GM12878 (cell line): ENCODE measurements at regions not wholly inside any gene's neighbourhood (a gene's known extent, or its start where the extent isn't known, plus 50 kb on each side); places are given as distances from the start of the nearest gene placed in this dataset.

ENCODE experiments used
- ATAC-seq: fragments of 200-7000 bp; cut with Tn5 transposase; 3 replicates; pipeline ENCODE4 v1.9.1; 2020; ENCODE audit warnings: mild to moderate bottlenecking, moderate library complexity
- BruUV-seq: library from RNA; stranded (reverse); fragments of 400-500 nt; replicated peaks from 2 replicates; lab custom pipeline; 2021; lab: Mats Ljungman, UMichigan
- CTCF ChIA-PET: fragments of 300-600 bp; sonication (Branson Sonifier 250); formaldehyde crosslinking; extraction: SDS; loops from one replicate; lab custom pipeline; 2021; ENCODE audit warnings: inconsistent platforms; lab: Yijun Ruan, JAX
- POLR2A ChIA-PET: fragments of 350-600 bp; formaldehyde crosslinking; extraction: SDS; loops from one replicate; lab custom pipeline; 2021; ENCODE audit warnings: inconsistent platforms; lab: Charles Lee
- RAD21 ChIA-PET: fragments of 300-600 bp; sonication (Branson Sonifier 250); formaldehyde crosslinking; loops from one replicate; lab custom pipeline; 2023; ENCODE audit warnings: antibody characterized with exemption; ENCODE audit not compliant: unreplicated experiment; lab: Charles Lee
- SMC1A ChIA-PET: fragments of 300-600 bp; sonication (Branson Sonifier 250); formaldehyde crosslinking; loops from one replicate; lab custom pipeline; 2023; ENCODE audit not compliant: unreplicated experiment, uncharacterized antibody; lab: Charles Lee
- DNase-seq: peaks from one replicate; pipeline ENCODE4 v3.0.0-alpha.2; 2011; ENCODE audit warnings: low read depth, low spot score
- FAIRE-seq: peaks from 3 replicates; lab custom pipeline; 2011; peaks lifted over from hg19 to GRCh38; lab: Jason Lieb, UNC
- H2AFZ ChIP-seq: 2 replicates; pipeline ENCODE4 v1.6.0; 2011; ENCODE audit warnings: low read depth, low read length, control low read depth; ENCODE audit not compliant: control insufficient read depth
- H3K27ac ChIP-seq: 2 replicates; pipeline ENCODE4 v1.5.1; 2011; ENCODE audit warnings: control low read depth; ENCODE audit not compliant: control insufficient read depth, insufficient read depth
- H3K27me3 ChIP-seq, 2 experiments: replicated peaks in 1 of 2; 2 replicates each; pipeline versions ENCODE4 v1.6.0 to v1.6.1; 2011; ENCODE audit warnings: low read length in 1 of 2; ENCODE audit not compliant: control insufficient read depth in 2 of 2, insufficient read depth in 2 of 2
- H3K36me3 ChIP-seq, 2 experiments: 2 replicates each; pipeline ENCODE4 v1.5.1; 2011; ENCODE audit warnings: low read length in 1 of 2; ENCODE audit not compliant: control insufficient read depth in 2 of 2, insufficient read depth in 2 of 2
- H3K4me1 ChIP-seq: 2 replicates; pipeline ENCODE4 v1.6.1; 2011; ENCODE audit warnings: mild to moderate bottlenecking, low read length, moderate library complexity, mixed read lengths; ENCODE audit not compliant: control insufficient read depth, insufficient read depth
- H3K4me2 ChIP-seq: 2 replicates; pipeline ENCODE4 v1.6.0; 2011; ENCODE audit warnings: control low read depth; ENCODE audit not compliant: control insufficient read depth, insufficient read depth
- H3K4me3 ChIP-seq: fragments of 200-600 bp; sonication (generic); 2 replicates; pipeline ENCODE4 v1.5.1; 2016
- H3K79me2 ChIP-seq: 2 replicates; pipeline ENCODE4 v1.6.0; 2011; ENCODE audit warnings: low read length; ENCODE audit not compliant: control insufficient read depth, insufficient read depth
- H3K9ac ChIP-seq: 2 replicates; pipeline ENCODE4 v1.8.0; 2011; ENCODE audit warnings: low read length, control low read depth, mixed read lengths; ENCODE audit not compliant: control insufficient read depth, insufficient read depth
- H3K9me3 ChIP-seq: replicated peaks from 3 replicates; pipeline ENCODE4 v1.5.1; 2011; ENCODE audit warnings: mild to moderate bottlenecking, low read length; ENCODE audit not compliant: control insufficient read depth, insufficient read depth
- H4K20me1 ChIP-seq: 2 replicates; pipeline ENCODE4 v1.6.0; 2011; ENCODE audit not compliant: control insufficient read depth, insufficient read depth
- CBX5 ChIP-seq: sonication (generic); IDR thresholded peaks from 2 replicates; pipeline ENCODE4 v1.6.1; 2016; ENCODE audit warnings: low read depth, moderate library complexity, mild to moderate bottlenecking, inconsistent platforms
- CHD4 ChIP-seq: fragments of 200-600 bp; sonication (generic); IDR thresholded peaks from 2 replicates; pipeline ENCODE4 v1.6.1; 2016; ENCODE audit warnings: mild to moderate bottlenecking
- FOXM1 ChIP-seq: IDR thresholded peaks from 2 replicates; pipeline ENCODE4 v1.6.1; 2012; ENCODE audit warnings: low read depth, mild to moderate bottlenecking, inconsistent platforms, low read length, moderate library complexity
- HDAC6 ChIP-seq: fragments of 200-600 bp; sonication (generic); IDR thresholded peaks from one replicate; pipeline ENCODE4 v1.8.0; 2017; ENCODE audit warnings: antibody characterized with exemption; ENCODE audit not compliant: unreplicated experiment
- KDM1A ChIP-seq: fragments of 200-600 bp; sonication (generic); IDR thresholded peaks from 2 replicates; pipeline ENCODE4 v1.6.1; 2016; ENCODE audit warnings: borderline replicate concordance
- NFYB ChIP-seq: IDR thresholded peaks from 2 replicates; pipeline ENCODE4 v1.6.1; 2011; ENCODE audit warnings: low read depth, mild to moderate bottlenecking, low read length, improper control_type of control experiment, moderate library complexity; ENCODE audit not compliant: insufficient read depth
- POLR2AphosphoS5 ChIP-seq: IDR thresholded peaks from 2 replicates; pipeline ENCODE4 v1.6.1; 2011; ENCODE audit warnings: mild to moderate bottlenecking, low read length, inconsistent platforms
- RAD21 ChIP-seq: IDR thresholded peaks from 2 replicates; pipeline ENCODE4 v1.6.1; 2011; ENCODE audit warnings: mild to moderate bottlenecking, low read depth, low read length, moderate library complexity; ENCODE audit not compliant: insufficient read depth
- RCOR1 ChIP-seq: conservative IDR thresholded peaks from 2 replicates; pipeline ENCODE4 v1.6.1; 2012; ENCODE audit warnings: low read depth, low read length, improper control_type of control experiment
- SMAD5 ChIP-seq: IDR thresholded peaks from 2 replicates; pipeline ENCODE4 v1.6.1; 2016; ENCODE audit warnings: antibody characterized with exemption, low read depth
- YBX1 ChIP-seq: fragments of 450-650 bp; IDR thresholded peaks from 2 replicates; pipeline ENCODE4 v1.6.1; 2016; ENCODE audit warnings: antibody characterized with exemption
- ZNF217 ChIP-seq: fragments of 450-650 bp; IDR thresholded peaks from 2 replicates; pipeline ENCODE4 v1.6.1; 2017; ENCODE audit warnings: antibody characterized with exemption, mild to moderate bottlenecking
- WGBS: methylation state at CpG from one replicate; pipeline ENCODE4 v1.1.6; 2016; ENCODE audit warnings: low lambda C conversion rate; ENCODE audit not compliant: insufficient replicate concordance, insufficient coverage; ENCODE audit errors: missing lambda C conversion rate; 5-methylcytosine and 5-hydroxymethylcytosine counted together
- in situ Hi-C: fragments of 300-500 bp; cut with MboI; formaldehyde crosslinking; loops from 9 replicates; pipeline ENCODE4 v1.14.3; 2018; ENCODE audit warnings: mixed read lengths
- intact Hi-C: fragments of 100-400 bp; cut with micrococcal nuclease; formaldehyde crosslinking; loops from one replicate; pipeline ENCODE4 v1.14.2; 2022; ENCODE audit not compliant: unreplicated experiment
- TF ChIP-seq, protein P1 (sequence below): fragments of 450-650 bp; IDR thresholded peaks from 2 replicates; pipeline ENCODE4 v1.6.1; 2018; ENCODE audit warnings: borderline replicate concordance, mild to moderate bottlenecking; ENCODE audit not compliant: partially characterized antibody
- TF ChIP-seq, protein P2 (sequence below): IDR thresholded peaks from 2 replicates; pipeline ENCODE4 v1.6.1; 2011; ENCODE audit warnings: mild to moderate bottlenecking, low read depth, low read length, moderate library complexity; ENCODE audit not compliant: insufficient replicate concordance
- TF ChIP-seq, protein P3 (sequence below): IDR thresholded peaks from 2 replicates; pipeline ENCODE4 v1.6.1; 2012; ENCODE audit warnings: low read depth, low read length, improper control_type of control experiment

DNA sequence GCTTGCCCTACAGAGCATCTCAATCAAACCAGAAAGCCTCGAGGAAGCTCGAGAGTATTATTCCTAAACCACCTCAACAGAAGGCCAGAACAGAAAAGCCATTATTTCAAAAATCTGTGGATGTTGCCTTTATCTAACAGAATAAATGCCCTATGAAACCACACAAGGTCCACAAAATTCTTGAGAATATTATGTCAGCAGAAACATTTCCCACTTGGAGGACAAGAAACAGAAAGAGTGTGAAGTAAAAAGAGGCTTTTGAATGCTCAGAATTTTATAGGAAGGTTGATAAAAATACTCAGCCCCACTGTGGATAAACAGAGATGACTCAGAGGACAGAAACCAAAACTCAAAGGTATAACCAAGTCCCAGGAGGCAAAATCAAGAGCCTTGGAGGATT is 146.4 kb upstream of the LRRC7 start:
- no peaks in the 10 kb centered on the region for H3K9me3 ChIP-seq
- POLR2A ChIA-PET = no interaction called here
- WGBS = 0% methylated on average over 2 of the region's 2 CpGs
- BruUV-seq = no TSS peak
- ATAC-seq (no peak), DNase-seq (no peak), FAIRE-seq (no peak)
- SMC1A ChIA-PET = no interaction called here
- RAD21 ChIA-PET = no interaction called here
- H3K9ac ChIP-seq = no peak overlapping the region
- H4K20me1 ChIP-seq = no peaks in the 10 kb centered on the region
- no peak overlapping the region for H3K4me2 ChIP-seq
- TF ChIP-seq, protein P1, sequence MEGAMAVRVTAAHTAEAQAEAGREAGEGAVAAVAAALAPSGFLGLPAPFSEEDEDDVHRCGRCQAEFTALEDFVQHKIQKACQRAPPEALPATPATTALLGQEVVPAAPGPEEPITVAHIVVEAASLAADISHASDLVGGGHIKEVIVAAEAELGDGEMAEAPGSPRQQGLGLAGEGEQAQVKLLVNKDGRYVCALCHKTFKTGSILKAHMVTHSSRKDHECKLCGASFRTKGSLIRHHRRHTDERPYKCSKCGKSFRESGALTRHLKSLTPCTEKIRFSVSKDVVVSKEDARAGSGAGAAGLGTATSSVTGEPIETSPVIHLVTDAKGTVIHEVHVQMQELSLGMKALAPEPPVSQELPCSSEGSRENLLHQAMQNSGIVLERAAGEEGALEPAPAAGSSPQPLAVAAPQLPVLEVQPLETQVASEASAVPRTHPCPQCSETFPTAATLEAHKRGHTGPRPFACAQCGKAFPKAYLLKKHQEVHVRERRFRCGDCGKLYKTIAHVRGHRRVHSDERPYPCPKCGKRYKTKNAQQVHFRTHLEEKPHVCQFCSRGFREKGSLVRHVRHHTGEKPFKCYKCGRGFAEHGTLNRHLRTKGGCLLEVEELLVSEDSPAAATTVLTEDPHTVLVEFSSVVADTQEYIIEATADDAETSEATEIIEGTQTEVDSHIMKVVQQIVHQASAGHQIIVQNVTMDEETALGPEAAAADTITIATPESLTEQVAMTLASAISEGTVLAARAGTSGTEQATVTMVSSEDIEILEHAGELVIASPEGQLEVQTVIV = no peak
- TF ChIP-seq, protein P2, sequence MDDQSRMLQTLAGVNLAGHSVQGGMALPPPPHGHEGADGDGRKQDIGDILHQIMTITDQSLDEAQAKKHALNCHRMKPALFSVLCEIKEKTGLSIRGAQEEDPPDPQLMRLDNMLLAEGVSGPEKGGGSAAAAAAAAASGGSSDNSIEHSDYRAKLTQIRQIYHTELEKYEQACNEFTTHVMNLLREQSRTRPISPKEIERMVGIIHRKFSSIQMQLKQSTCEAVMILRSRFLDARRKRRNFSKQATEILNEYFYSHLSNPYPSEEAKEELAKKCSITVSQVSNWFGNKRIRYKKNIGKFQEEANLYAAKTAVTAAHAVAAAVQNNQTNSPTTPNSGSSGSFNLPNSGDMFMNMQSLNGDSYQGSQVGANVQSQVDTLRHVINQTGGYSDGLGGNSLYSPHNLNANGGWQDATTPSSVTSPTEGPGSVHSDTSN = no peak
- TF ChIP-seq KDM1A = no peak
- TF ChIP-seq ZNF217 = no peak
- no peak for TF ChIP-seq POLR2AphosphoS5
- TF ChIP-seq FOXM1 = no peak
- TF ChIP-seq, protein P3, sequence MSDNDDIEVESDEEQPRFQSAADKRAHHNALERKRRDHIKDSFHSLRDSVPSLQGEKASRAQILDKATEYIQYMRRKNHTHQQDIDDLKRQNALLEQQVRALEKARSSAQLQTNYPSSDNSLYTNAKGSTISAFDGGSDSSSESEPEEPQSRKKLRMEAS = no peak
- no peak for TF ChIP-seq CBX5
- TF ChIP-seq SMAD5 = no peak
- no peak for TF ChIP-seq RCOR1
- TF ChIP-seq NFYB = no peak
- no peak for TF ChIP-seq RAD21
- TF ChIP-seq YBX1 = no peak
- TF ChIP-seq CHD4 = no peak
- no peak for TF ChIP-seq HDAC6
- no peaks in the 10 kb centered on the region; a peak in 1 of 4 replicates for H3K27me3 ChIP-seq
- no peaks in the 10 kb centered on the region for H3K36me3 ChIP-seq
- in situ Hi-C loops = no loop called here
- H2AFZ ChIP-seq = no peak overlapping the region
- H3K27ac ChIP-seq = no peak overlapping the region
- H3K79me2 ChIP-seq = no peaks in the 10 kb centered on the region
- CTCF ChIA-PET = interaction anchor here (0.7 kb wide), 1 partner anchor 10 kb away, joined by 3 read pairs; no protein-coding TSS in a partner anchor
- intact Hi-C loops = no loop called here
- no peak overlapping the region for H3K4me3 ChIP-seq
- no peaks in the 10 kb centered on the region for H3K4me1 ChIP-seq
